ENCODE measurements at regions not wholly inside any gene's neighbourhood (a gene's known extent, or its start where the extent isn't known, plus 50 kb on each side); places are given as distances from the start of the nearest gene placed in this dataset.

GRCh38 chr10:3476186-3476585, 303.6 kb upstream of the PITRM1 start:
- H3K36me3 ChIP-seq: no peaks in the 10 kb centered on the region
- WGBS, 2 donors (ENCODE audit: low coverage in 1 of 2): 92 to 100% methylated on average over 1 to 10 of the region's 10 CpGs
- no peaks in the 10 kb centered on the region for H3K27me3 ChIP-seq
- H3K9me3 ChIP-seq: no peaks in the 10 kb centered on the region
- peaks cover 12 to 21% (median 18%) of the 10 kb centered on the region in 4 donors for H3K4me1 ChIP-seq
- intact Hi-C loops (cut with DNase I; ENCODE audit: low total_unique reads): no loop called here
- no peak overlapping the region for H3K27ac ChIP-seq
- no peak overlapping the region for H3K4me3 ChIP-seq
- DNase-seq: no peak
- in situ Hi-C loops (cut with MboI; ENCODE audit: low pct_ligation_motif_present in 1 of 4, low pct_unique_long_range_greater_than_20kb in 1 of 4, low sequenced_read_pairs in 3 of 4): no loop called here
- TF ChIP-seq POLR2AphosphoS5 (IDR thresholded peaks at IDR 0.05): no peak
- TF ChIP-seq POLR2A (IDR thresholded peaks at IDR 0.05): no peak
- TF ChIP-seq CTCF (IDR thresholded peaks at IDR 0.05): no peak
- TF ChIP-seq EP300 (IDR thresholded peaks at IDR 0.05; ENCODE audit: low read depth): no peak

- Histone ChIP-seq H3K4me1 (peaks cover 12 to 24% (median 18%) of the 10 kb centered on the region in 4 donors), H3K9me3 (no peaks in the 10 kb centered on the region), H3K27ac (no peak overlapping the region), H3K36me3 (no peaks in the 10 kb centered on the region), H3K4me3 (no peak overlapping the region), H3K27me3 (no peaks in the 10 kb centered on the region)
- in situ Hi-C loops (cut with MboI; ENCODE audit: low pct_ligation_motif_present in 1 of 4, low pct_unique_long_range_greater_than_20kb in 1 of 4, low sequenced_read_pairs in 3 of 4) (no loop called here), intact Hi-C loops (cut with DNase I; ENCODE audit: low total_unique reads) (no loop called here)
- no peak for DNase-seq
- TF ChIP-seq POLR2AphosphoS5 (IDR thresholded peaks at IDR 0.05): no peak
- no peak for TF ChIP-seq CTCF (IDR thresholded peaks at IDR 0.05)
- no peak for TF ChIP-seq EP300 (IDR thresholded peaks at IDR 0.05; ENCODE audit: low read depth)
- no peak for TF ChIP-seq POLR2A (IDR thresholded peaks at IDR 0.05)
- 88 to 92% methylated on average over 6 of the region's 6 CpGs for WGBS, 2 donors (ENCODE audit: low coverage in 1 of 2)
These were observed 302.8 kb upstream of the PITRM1 start for GRCh38 chr10:3475367-3475766.

GRCh38 chr10:3474266-3474665, 301.7 kb upstream of the PITRM1 start:
- WGBS, 2 donors (ENCODE audit: low coverage in 1 of 2): 93 to 97% methylated on average over 8 of the region's 8 CpGs
- TF ChIP-seq POLR2AphosphoS5 (IDR thresholded peaks at IDR 0.05): no peak
- no peak for TF ChIP-seq CTCF (IDR thresholded peaks at IDR 0.05)
- no peak for TF ChIP-seq POLR2A (IDR thresholded peaks at IDR 0.05)
- TF ChIP-seq EP300 (IDR thresholded peaks at IDR 0.05; ENCODE audit: low read depth): no peak
- Histone ChIP-seq H3K9me3 (no peaks in the 10 kb centered on the region), H3K4me1 (peaks cover 16 to 29% (median 21%) of the 10 kb centered on the region in 4 donors), H3K27me3 (no peaks in the 10 kb centered on the region), H3K27ac (no peak overlapping the region), H3K4me3 (no peak overlapping the region), H3K36me3 (no peaks in the 10 kb centered on the region)
- no peak for DNase-seq
- in situ Hi-C loops (cut with MboI; ENCODE audit: low pct_ligation_motif_present in 1 of 4, low pct_unique_long_range_greater_than_20kb in 1 of 4, low sequenced_read_pairs in 3 of 4) (loop anchor here in 1 of 4 donors (25.0 kb wide), 2 partner anchors 288 to 588 kb away; no protein-coding TSS in a partner anchor), intact Hi-C loops (cut with DNase I; ENCODE audit: low total_unique reads) (no loop called here)

- no peak for TF ChIP-seq EP300 (IDR thresholded peaks at IDR 0.05; ENCODE audit: low read depth)
- TF ChIP-seq CTCF (IDR thresholded peaks at IDR 0.05): no peak
- TF ChIP-seq POLR2AphosphoS5 (IDR thresholded peaks at IDR 0.05): no peak
- TF ChIP-seq POLR2A (IDR thresholded peaks at IDR 0.05): no peak
- no peaks in the 10 kb centered on the region for H3K36me3 ChIP-seq
- H3K4me1 ChIP-seq: peaks cover 16 to 38% (median 28%) of the 10 kb centered on the region in 4 donors
- H3K9me3 ChIP-seq: no peaks in the 10 kb centered on the region
- intact Hi-C loops (cut with DNase I; ENCODE audit: low total_unique reads): no loop called here
- no peak overlapping the region for H3K4me3 ChIP-seq
- no peak for DNase-seq
- in situ Hi-C loops (cut with MboI; ENCODE audit: low pct_ligation_motif_present in 1 of 4, low pct_unique_long_range_greater_than_20kb in 1 of 4, low sequenced_read_pairs in 3 of 4): loop anchor here in 1 of 4 donors (25.0 kb wide), 2 partner anchors 289 to 589 kb away; no protein-coding TSS in a partner anchor
- 86 to 91% methylated on average over 4 to 9 of the region's 9 CpGs for WGBS, 2 donors (ENCODE audit: low coverage in 1 of 2)
- H3K27ac ChIP-seq: peak overlapping the region; percentile 79 to 89 (median 86)
- H3K27me3 ChIP-seq: no peaks in the 10 kb centered on the region
These were observed 300.7 kb upstream of the PITRM1 start for GRCh38 chr10:3473271-3473670.

Measured in transverse colon (tissue), 4 donors.